ENCODE measurements at regions not wholly inside any gene's neighbourhood (a gene's known extent, or its start where the extent isn't known, plus 50 kb on each side); places are given as distances from the start of the nearest gene placed in this dataset.

DNA sequence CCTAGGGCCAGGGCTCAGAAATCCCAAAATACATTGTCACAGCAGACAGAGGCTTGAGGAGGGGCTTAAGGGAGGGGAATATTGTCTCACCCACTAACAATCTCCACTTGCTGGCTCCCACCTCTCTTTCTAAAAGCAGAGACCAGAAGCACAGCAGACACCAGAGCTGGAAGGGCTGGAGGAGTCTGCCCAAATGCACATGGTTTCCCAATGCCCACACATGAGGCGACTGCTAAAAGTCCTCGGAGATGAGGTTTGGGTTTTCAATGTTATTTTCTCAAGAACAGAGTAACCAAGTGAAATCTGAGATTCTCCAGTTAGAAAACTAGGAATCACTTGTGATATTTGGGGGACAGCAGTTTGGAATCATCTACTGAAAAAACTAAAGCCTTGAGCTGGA lies 325.6 kb upstream of the JARID2 start:
- no peak for DNase-seq

DNA sequence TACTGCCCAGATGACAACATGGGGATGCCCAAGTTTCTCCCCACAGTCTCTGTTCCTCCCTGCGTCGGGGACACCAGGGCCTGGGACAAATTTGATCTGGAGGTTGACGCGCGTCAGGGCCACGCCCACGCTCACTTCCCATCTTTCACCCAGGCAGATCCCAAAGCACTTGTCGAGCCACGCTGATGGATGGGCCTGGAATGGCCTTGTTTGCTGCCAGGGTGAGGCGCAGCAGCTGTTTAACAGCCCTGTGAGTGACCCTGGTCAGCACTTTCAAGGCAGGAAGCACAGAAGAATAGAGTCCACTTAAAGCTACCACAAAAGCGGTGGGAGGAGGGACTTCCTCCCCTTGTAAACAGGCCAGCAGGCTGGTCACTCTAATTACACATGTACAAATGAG lies 324.7 kb upstream of the JARID2 start:
- peak in 23 of 56 donors; percentile 2 to 52 (median 15) for DNase-seq

DNA sequence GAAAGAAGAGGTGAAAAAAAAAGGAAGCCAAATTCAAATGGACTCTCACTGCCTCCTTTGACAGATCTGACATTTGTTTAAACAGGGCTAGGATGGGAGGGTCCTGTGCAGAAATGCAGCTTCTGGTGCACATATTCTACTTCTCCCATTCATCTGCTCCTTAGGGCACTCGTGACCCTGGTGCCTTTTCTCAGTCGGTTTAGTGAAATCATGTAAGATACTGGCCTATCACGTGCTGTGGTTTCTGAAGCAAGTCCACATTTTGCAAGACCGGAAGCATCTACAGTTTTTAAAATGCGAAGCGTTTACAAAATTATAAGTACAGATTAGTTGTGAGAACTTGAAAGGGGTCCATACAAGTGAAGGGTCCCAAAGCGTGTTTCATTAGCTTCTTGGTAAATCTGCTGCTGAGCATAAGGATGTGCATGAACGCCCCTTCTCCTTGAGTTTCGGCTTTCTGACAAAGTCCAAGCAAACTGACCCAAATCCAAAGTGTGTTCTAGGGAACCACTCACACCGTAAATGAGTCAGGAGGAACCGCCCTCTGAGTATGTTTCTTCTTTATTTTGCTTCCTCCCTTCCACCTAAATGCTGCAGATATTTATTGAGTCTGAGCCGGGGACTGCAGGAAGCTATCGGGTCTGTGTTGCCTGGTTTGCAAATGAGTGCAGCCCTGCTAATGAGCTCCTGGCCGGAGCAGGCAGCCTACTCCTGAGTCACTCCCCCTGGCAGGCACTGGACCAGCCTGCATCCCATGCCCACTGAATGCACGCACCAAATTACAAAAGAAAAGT lies 323.8 kb upstream of the JARID2 start:
- peak in 34 of 56 donors; percentile 5 to 81 (median 39) for DNase-seq

DNA sequence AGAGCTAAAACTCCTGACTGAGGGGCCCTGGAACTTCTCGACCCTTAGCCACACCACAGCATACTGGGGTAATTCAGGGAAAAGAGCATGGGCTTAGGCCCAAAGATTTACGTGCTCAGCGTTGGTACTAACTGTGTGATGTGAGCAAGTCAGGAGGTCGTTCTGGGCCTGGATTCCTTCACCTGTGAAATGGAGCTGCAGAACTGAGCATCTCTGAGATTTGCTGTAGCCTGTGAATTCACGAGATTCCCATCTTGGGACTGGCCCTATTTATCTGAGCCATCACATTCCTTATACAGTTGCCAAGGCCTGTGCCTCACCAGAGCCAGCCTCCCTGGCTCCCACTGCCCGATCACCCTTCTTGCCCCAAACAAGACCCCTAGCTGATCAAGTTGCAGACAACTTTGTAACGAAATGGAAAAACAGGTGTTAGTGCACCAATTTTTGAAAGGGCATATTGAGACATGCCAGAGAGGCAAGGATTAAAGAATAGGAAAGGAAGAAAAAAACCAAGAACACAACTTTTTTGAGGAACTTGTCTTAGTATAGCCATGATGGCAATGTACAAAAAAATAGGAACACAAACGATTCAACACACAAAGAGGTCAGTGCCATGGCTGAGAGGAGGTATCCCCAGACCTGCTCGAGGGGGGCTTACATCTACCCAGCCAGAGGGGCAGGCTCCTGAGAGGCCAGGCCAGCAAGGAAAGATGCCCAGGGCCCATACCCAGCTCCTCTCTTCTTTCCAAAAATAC lies 323.0 kb upstream of the JARID2 start:
- peak in 1 of 56 donors; percentile 35 for DNase-seq

DNA sequence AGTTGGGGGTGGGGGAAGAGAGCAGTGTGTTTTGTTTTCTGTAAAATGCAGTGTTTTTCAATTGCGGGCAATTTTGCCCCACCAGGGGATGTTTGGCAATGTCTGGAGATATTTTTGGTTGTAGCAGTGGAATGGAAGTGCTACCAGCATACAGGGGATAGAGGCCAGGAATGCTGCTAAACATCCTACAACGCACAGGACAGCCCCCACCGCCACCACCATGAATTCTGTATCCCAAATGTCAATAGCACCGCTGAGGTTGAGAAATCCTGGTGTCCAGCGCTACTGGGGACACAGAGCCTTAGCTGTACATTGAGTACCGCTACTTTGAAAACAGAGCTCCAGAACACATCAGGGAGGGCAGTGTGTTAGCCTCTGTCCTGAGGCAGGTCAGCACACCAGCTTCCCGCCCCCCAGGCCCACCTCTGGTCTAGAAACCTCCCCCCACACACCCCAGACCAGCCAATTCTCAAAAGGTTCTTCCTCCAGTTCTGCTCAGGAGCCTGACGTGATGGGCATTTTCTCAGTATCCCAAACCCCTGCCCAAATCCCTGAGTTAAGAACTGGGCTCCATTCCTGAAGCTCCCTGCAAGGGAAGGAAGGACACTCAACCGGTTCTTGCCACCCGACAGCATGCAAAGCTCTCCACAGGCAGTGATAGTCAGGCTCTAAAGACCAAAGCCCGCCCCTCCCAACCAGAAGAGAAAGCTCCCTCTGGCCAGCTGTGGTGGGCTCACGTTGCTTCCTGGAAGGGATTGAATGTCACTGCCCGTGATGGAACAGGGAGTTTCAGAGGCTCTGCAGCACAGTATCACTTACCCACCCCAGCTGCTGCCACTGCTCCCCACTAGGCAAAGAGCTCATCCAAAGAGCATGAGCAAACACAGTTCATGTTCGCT lies 321.5 kb upstream of the JARID2 start:
- DNase-seq, result no peak

DNA sequence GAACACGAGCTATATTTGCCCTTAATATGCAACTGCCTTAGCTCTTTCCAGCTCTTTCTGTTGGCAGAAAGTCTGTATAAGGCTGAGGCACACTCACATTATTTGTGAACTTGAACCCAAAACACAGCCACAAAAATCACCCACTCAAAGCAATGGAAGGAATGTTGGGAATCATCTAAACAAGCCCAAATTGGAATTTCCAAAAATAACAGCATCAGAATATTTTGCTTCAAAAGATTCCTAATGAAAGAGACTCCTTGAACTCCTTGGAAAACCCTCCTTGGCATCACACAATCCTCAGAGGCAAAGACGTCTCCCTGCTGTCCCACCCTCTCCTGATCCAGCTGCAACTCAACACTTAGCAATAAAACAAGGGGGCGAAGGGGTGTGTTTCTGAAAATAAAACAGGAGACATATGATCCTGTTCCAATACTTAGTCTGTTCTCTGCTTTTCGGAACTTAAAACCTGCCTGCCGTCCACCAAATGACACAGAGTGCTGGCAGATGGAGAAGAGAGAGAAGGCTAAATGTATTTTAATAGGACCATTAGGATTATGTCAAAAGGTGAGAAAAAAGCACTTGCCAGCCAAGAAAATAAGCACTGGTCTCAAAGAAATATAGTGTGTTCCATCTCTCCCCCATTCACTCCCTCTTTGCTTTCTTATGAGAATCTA lies 320.7 kb upstream of the JARID2 start:
- no peak for DNase-seq

DNA sequence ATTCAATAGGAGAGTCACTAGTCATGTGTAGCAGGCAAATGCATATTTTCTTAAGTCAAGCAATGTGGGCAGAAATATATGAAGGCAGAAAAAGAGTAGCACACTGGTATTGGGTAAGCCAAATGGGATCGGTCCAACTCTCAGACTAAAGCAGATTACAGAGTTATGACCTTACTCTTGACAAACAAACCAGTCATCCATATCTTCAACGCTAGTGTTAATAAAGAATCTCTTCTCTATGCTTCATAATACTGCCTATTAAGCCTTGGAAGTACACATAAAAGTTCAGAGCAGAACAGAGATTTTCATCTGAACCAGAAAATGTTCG lies 320.2 kb upstream of the JARID2 start:
- no peak for DNase-seq

DNA sequence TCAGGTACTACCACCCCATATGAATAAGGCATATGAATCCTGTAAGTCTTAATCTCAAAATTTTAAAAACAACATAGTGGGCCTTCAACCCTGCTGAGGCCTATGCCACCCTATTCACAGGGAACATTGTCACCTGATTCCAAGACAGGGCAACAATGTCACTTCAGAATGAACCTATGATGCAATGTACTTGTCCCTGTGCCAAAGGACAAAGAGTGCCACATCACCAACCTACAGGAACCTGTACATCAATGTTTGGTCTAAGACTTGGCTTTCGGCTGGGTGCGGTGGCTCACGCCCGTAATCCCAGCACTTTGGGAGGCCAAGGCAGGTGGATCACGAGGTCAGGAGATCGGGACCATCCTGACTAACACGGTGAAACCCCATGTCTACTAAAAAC lies 318.5 kb upstream of the JARID2 start:
- no peak for DNase-seq

DNA sequence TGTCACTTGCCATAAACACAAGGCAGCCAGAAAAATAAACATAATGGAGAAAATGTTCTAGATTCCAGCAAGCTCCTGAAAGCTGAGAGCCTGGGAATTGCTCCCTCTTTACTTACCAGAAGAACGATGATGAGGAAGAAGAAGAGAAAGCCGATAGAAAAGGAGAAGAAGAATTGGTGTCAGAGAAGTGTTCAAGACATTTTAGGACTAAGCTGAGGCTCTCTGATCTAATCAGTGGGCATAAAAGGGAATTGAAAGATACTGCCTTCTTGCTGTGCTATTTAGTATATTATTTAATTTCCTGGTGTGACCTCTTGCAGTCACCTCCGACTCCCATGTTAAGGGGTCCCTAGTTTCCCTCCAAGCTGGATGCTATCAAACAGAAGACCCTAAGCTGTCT lies 316.6 kb upstream of the JARID2 start:
- no peak for DNase-seq

DNA sequence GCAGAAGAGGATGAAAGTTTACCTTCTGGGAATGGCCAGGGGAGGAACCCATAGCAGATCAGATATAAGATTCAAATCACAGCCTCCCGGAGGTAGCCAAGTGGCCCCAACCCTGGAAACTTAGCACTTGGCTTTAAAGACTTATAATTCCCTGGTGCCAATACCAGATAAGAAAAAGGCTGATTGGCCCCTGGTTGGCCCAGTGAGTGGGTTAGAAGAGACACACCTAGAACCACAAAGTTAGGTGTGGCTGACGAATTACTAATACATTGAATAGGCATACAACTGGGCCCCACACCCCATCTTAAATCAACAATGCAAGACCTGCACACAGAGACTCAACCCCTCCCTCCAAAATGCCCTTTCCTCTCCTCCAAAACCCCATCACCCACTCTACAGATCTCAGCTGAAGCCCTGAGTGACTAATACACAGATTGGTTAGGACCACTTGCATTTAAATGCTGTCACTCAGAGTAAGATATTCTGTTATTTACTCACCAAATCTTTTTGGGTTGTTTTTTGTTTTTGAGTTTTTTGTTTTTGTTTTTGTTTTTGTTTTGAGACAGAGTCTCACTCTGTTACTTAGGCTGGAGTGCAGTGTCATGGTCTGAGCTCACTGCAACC lies 315.4 kb upstream of the JARID2 start:
- DNase-seq, result no peak

DNA sequence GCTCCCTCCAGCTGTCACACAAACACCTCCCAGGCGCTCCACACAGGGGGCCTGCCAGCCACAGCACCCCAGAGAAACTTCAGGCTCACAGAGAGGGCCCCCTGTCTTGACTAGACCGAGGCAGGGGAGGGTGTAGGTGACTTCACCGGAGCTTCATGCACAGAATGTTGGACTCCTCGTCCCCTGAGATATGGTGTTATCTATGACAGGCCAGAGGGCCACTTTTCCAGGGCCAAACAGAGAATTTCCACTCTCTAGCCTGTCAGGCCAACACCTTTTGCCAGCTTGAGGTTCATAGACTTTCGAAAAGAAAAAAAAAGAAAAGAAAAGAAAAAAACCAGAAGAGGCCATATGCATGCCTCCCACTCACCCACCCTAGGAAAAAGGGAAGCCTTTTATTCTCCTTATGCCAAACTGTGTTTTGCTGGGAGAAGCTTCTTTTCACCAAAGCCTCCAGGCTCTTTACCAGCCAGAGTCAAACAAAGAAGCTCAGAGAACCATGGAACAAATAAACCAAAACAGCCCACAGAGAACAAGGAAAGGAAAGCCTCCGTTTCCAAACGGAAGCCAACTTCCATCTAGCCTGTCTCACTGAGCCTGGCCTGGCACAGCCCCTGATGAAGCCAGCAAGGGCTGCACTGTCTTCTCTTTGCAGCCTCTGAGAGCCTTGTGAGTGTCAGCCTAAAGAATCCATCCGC lies 313.2 kb upstream of the JARID2 start:
- DNase-seq, result peak in 29 of 56 donors; percentile 4 to 60 (median 19)

DNA sequence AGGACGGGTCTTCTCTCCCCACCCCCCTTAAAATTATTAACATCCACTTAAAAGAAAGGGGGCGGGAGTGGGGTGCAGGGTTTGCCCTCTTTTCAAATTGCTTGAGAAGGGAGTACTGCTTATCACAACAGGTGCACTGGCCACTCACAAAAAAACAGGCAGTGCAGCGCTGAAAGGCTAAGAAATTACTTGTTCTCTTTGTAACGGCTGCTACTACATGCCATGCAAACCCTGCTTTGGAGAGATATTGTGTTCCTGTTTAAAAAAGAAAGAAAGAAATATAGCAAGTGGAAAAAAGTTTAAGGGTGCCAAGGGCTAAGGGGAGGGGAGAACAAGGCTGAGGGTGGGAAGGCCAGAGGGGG lies 312.7 kb upstream of the JARID2 start:
- DNase-seq, result peak in 2 of 56 donors; percentile 2 to 10

DNA sequence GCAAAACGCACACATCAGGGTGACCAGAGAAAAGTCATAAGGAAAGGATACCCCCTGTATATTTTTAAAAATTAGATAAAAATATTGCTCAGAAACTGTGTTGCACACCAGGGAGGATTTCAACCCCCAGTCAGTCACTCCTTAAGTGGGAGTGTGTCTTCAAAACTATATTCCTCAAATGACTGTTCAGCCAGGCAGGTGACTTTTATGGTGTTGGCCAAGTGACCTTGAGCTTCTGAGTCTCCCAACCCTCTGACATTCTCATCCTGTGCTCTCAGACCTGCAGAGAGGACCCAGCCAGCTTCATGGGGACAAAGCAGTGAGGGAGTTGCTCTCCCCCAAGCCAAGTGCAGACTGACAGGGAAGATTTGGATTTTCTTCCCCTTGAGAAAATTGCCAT lies 311.9 kb upstream of the JARID2 start:
- DNase-seq, result no peak

DNA sequence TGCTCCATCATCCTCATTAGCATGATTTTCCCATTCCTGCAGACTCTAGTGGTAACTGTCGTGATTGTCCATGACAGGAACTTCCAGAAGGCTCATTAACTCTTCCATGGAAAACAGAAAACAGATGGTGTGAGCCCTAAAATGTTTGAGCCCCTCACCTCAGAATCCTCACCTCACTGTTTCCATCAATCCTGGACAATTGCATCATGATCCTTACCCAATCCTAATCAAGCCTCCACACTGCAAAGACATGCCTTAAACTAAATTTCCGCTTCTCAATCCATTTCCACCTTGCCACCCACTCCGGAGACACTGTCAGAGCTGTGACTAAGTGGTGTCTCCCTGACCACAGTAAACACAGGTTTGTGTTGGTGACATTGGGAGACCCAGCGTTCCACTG lies 311.0 kb upstream of the JARID2 start:
- no peak for DNase-seq

DNA sequence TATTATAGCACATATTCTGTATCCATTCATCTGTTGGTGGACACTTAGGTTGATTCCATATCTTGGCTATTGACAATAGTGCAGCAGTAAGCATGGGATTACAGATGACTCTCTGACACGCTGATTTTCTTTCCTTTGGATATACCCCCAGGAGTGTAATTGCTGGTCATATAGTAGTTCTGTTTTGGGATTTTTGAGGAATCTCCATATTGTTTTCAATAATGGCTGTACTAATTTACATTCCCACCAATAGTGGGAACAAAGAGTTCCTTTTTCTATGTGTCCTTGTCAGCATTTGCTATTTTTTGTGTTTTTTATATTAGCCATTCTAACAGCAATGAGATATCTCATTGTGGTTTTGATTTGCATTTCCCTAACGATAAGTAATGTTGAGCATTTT lies 309.0 kb upstream of the JARID2 start:
- DNase-seq, result no peak

DNA sequence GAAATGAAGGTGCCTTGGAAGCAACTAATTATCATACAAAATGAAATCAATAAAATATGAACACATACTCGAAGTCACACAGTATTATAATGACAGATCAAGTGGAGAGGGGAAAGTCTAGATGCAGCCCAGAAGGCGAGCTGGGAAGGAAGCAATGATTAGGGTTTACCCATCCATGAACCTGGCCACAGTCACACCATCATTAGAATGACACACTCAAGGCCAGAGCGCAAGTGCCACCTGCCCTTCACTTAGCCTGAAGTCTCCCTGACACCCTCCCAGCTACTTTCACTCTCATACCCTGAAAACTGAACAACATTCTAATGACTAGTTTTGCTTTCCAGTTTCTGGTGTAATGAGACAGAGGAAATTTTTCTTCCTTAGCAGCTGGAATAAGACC lies 302.8 kb upstream of the JARID2 start:
- no peak for DNase-seq

DNA sequence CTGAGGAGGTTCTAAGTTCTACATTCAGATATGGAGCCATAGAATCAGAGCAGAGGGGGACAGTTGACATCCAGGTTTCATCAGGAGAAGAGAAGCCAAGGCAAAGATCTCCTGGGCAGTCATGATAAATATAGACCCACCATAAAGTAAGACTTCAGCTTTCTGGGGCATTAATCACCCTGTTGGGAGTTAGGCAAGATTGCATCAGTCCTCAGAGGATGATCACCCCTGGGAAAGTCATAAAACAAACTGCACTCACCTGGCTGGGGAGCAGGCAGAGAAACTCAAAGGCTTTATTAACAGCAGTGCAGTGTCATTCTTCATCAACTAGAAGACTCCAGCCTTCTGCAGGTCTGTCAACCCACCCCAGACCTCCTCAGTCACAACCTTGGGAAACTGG lies 301.3 kb upstream of the JARID2 start:
- DNase-seq, result no peak

DNA sequence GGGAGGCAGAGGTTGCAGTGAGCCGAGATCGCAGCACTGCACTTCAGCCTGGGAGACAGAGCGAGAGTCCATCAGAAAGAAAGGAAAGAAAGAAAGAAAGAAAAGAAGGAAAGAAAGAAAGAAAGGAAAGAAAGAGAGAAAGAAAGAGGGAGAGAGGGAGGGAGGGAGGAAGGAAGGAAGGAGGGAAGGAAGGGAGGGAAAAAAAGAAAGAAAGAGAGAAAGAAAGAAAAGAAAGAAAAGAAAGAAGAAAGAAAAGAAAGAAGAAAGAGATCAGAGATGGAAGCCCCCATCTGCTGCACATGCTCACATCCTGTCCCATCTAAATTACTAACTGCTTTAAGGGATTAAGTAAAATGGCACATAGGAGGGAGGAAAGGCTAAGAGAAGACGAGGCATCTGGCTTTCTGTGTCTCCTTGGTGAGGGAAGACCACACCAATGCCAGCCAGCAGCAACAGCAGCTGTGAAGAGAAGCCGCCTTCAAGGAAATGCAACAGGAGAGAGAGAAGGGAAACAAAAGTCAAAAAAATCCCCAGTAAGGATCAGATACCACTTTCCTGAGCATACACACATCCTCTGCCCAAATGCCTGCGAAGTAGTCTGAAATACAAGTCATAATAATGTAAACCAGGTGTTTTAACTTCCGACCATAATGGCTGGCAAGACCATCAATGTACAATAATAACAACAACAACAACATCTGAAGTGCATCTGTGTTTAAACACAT lies 300.2 kb upstream of the JARID2 start:
- no peak for DNase-seq

DNA sequence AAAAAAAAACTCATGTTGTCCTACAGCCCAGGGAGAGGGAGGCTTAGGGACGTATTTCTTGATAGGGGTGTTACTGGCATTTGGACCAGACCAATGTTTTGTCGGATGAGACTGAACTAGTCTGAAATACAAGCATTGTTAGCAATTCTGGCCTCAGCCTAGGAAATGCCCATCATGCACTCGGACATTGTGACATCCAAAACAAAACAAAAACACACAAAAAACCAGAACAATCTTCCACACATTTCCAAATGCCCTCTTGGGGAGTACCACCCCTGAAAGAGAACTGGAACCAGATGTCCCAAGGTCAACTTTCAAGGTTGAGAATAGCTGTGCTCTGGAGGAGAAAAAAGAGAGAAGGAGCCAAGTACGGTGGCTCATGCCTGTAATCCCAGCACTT lies 299.1 kb upstream of the JARID2 start:
- DNase-seq, result no peak

All from amygdala (tissue), 56 donors.